Activated CD8-positive, alpha-beta memory T cell treated with anti-CD3 and anti-CD28 coated beads, Interleukin-2, amount 50 U/mL, for 1 hour (primary cell): ENCODE measurements at regions not wholly inside any gene's neighbourhood (a gene's known extent, or its start where the extent isn't known, plus 50 kb on each side); places are given as distances from the start of the nearest gene placed in this dataset.

Experiments
- DNase-seq: peaks from one replicate; pipeline ENCODE4 v3.0.0-alpha.2; 2020; ENCODE audit errors: extremely low read depth

- no peak for DNase-seq
Measured at GRCh38 chr2:146040051-146040450, 1520.1 kb upstream of the ZEB2 start.

DNA sequence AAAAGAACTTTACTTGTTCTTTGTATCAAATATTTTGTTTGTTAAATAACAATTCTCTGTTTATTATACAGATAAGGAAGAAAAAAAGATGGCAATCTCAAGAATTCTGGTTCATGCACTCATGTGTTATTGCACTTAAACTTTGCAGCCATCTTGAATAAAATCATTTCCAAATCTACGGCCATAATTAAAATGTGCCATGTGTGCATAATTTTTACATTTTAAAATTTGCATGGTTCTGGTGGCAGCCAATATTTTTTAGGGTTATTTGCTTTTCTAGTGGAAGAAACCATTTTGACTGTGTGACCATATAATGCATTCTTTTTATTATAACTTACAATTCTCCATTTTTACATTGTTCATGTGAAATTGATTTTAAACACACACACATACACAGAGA, 1518.1 kb upstream of the ZEB2 start:
- no peak for DNase-seq

- DNase-seq = no peak
Measured at GRCh38 chr2:146037334-146037870, 1517.5 kb upstream of the ZEB2 start.

GRCh38 chr2:146031158-146031557, 1511.2 kb upstream of the ZEB2 start:
- no peak for DNase-seq

GRCh38 chr2:146027156-146027555, 1507.2 kb upstream of the ZEB2 start:
- DNase-seq = no peak

DNA sequence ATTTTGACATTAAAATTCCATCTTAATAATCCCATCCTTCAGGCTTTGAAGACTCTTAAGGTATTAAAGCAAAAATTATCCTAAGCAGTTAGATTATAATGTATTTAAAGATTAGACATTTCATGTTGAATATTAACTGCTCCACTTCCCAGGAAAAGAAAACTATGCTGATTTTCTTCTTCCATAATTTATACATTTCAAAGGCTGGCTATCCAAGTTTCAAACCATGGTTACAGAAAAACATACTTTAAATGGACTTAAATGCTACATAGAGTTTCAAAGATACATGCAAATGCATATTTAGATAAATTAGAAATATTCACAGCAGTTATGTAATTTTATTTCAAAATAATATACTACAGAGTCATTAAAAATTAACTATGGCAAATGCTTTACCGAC, 1505.6 kb upstream of the ZEB2 start:
- no peak for DNase-seq

- DNase-seq = no peak
Measured at GRCh38 chr2:146024212-146024743, 1504.4 kb upstream of the ZEB2 start.

DNA sequence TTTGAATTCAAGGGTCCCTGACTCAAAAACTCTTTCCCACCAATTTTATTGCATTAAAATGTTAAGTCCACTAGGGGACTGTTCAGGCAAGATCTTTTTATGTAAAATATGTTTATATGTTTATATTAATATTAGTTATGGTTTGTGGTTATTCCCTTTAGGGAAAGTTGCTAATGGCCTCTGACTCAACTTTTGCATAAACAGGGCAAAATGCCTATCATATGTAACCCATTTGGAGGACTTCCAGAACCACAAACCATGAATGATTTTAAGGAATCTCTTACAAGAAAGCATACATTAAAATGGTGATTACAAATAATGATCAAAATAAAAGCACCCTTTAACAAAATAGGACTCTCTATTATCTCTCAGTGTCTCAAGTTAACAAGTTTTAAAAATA, 1484.5 kb upstream of the ZEB2 start:
- no peak for DNase-seq

DNA sequence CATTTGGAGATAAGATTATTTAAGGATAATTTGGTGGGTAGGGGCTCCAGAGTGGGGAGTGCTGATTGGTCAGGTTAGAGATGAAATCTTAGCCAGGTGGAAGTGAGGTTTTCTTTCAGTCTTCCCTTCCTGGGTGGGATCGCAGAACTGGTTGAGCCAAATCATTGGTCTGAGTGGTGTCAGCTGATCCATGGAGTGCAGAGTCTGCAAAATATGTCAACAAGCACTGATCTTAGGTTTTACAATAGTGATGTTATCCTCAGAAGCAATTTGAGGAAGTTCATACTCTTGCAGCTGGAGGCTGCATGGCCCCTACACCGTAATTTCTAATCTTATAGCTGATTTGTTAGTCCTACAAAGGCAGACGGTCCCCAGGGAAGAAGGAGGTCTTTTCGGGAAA, 1483.4 kb upstream of the ZEB2 start:
- no peak for DNase-seq

- DNase-seq = no peak
Measured at GRCh38 chr2:145994910-145995309, 1475.0 kb upstream of the ZEB2 start.

GRCh38 chr2:145992572-145992971, 1472.7 kb upstream of the ZEB2 start:
- no peak for DNase-seq

- DNase-seq = no peak
Measured at GRCh38 chr2:145987793-145988192, 1467.9 kb upstream of the ZEB2 start.

DNA sequence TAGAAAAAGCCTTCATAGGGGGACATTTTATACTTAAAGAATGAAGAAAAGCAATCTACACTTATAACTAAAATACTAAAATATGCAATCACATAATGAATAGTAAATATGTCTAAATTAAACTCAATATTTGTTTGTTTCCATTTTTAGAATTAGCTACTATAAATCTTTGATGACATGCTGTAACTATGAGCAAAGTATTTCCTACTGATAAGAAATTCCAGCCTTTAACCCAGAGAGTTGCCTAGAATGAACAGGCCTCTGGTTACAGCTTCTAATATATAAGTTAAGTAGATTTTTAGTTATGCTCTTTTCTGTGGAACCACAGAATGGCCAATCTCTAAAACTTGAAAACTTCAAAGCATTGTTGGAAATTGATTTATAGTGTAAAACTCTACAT, 1465.6 kb upstream of the ZEB2 start:
- no peak for DNase-seq

GRCh38 chr2:145984580-145984979, 1464.7 kb upstream of the ZEB2 start:
- no peak for DNase-seq

- DNase-seq = no peak
Measured at GRCh38 chr2:145980318-145980717, 1460.4 kb upstream of the ZEB2 start.

DNA sequence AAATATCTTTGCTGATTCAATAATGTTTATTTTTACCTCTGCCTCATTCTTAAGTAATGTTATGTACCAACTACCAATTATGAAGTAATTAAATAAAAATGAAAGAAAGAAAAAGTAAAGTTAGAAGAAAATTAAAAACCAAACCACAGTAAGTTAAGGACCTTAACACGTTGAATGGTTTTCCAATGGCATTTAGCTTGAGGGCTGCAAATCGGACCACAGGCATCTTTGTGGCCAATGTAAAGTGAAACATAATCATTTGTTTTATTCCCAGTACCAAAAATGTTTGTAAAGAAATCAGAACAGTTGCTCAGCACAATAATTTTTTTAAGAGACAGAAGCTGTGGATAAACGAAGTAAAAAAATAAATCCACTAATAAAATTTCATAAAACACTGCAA, 1455.5 kb upstream of the ZEB2 start:
- no peak for DNase-seq

DNA sequence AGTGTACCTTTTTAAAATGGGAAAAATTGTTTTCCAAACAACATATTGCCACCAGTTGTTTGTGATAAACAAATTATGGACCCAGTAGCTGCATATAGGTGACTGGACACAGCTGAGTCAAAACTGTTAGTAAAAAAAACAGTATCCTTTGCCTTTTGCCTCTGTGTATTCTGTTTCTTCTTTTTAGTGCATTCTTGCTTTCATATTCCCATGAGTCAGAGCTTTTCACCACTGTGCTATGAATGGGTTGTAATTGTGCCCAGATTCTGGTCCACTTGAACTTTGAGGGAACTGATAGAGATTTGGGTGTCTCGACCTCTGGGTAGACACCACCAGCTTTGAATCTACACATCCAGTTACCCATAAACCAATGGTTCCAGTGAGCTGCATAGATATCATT, 1441.9 kb upstream of the ZEB2 start:
- DNase-seq = no peak

DNA sequence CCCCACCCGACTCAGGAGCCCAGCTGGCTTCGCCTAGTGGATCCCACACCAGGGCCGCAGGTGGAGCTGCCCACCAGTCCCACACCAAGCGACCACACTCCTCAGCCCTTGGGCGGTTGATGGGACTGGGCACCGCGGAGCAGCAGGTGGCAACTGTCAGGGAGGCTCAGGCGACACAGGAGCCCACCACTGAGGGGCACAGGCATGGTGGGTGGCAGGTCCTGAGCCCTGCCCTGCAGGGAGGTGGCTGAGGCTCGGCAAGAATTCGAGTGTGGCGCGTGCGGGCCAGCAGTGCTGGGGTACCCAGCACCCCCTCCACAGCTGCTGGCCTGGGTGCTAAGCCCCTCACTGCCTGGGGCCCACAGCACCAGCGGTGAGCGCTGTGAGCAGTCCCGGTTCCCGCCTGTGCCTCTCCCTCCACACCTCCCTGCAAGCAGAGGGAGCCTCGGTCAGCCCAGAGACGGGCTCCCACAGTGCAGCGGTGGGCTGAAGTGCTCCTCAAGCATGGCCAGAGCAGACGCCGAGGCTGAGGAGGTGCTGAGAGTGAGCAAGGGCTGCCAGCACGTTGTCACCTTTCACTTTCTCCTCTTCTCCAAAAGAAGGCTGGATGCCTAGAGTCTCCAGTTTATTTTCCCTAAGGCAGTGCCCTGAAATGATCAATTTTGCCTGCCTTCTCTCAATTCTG, 1440.7 kb upstream of the ZEB2 start:
- DNase-seq = no peak

- no peak for DNase-seq
Measured at GRCh38 chr2:145958611-145959010, 1438.7 kb upstream of the ZEB2 start.

- DNase-seq = no peak
Measured at GRCh38 chr2:145957929-145958328, 1438.0 kb upstream of the ZEB2 start.

GRCh38 chr2:145939949-145940348, 1420.0 kb upstream of the ZEB2 start:
- DNase-seq = no peak

GRCh38 chr2:145935016-145935415, 1415.1 kb upstream of the ZEB2 start:
- DNase-seq = no peak

GRCh38 chr2:145931781-145932395, 1412.0 kb upstream of the ZEB2 start:
- no peak for DNase-seq
